PFSK-1 (cell line): ENCODE measurements at regions not wholly inside any gene's neighbourhood (a gene's known extent, or its start where the extent isn't known, plus 50 kb on each side); places are given as distances from the start of the nearest gene placed in this dataset.

ENCODE experiments used
- POLR2AphosphoS5 ChIP-seq: IDR thresholded peaks from 2 replicates; pipeline ENCODE4 v1.6.1; 2012; ENCODE audit warnings: low read depth, mild to moderate bottlenecking, control low read depth, low read length, moderate library complexity
- REST ChIP-seq, 2 experiments: IDR thresholded peaks; 2 replicates each; pipeline versions ENCODE4 v1.6.1 to v1.8.0; 2011 to 2012; ENCODE audit warnings: low read depth in 2 of 2, low read length in 2 of 2, control low read depth in 1 of 2, inconsistent platforms in 1 of 2, mild to moderate bottlenecking in 1 of 2, moderate library complexity in 1 of 2; ENCODE audit not compliant: insufficient read depth in 1 of 2
- SIN3A ChIP-seq: IDR thresholded peaks from 2 replicates; pipeline ENCODE4 v1.6.1; 2012; ENCODE audit warnings: mild to moderate bottlenecking, low read length, moderate library complexity, borderline replicate concordance; ENCODE audit not compliant: insufficient read depth
- TAF1 ChIP-seq: IDR thresholded peaks from 2 replicates; pipeline ENCODE4 v1.6.1; 2012; ENCODE audit warnings: low read length, control low read depth, borderline replicate concordance; ENCODE audit not compliant: insufficient read depth

- TF ChIP-seq POLR2AphosphoS5, result no peak
- TF ChIP-seq TAF1, result no peak
- no peak for TF ChIP-seq SIN3A
- no peak for TF ChIP-seq REST (IDR thresholded peaks at IDR 0.05; ENCODE audit: insufficient read depth in 1 of 2, low read depth in 2 of 2, low read length in 2 of 2)
Measured at GRCh38 chr18:1498216-1498615, 593.5 kb downstream of the ADCYAP1 start.
